Ureter (tissue), 1 donor: ENCODE measurements at regions not wholly inside any gene's neighbourhood (a gene's known extent, or its start where the extent isn't known, plus 50 kb on each side); places are given as distances from the start of the nearest gene placed in this dataset.
"Not testable (repeated sequence)": the region's sequence is repeated elsewhere in the genome, so short reads cannot be mapped to it uniquely, and the experiment has no call there.

ENCODE experiments used
- DNase-seq: peaks from one replicate; pipeline ENCODE4 v3.0.0-alpha.2; 2020; ENCODE audit warnings: low spot score
- donor health status: DM: yes; HTN: yes; CAD: no.

DNA sequence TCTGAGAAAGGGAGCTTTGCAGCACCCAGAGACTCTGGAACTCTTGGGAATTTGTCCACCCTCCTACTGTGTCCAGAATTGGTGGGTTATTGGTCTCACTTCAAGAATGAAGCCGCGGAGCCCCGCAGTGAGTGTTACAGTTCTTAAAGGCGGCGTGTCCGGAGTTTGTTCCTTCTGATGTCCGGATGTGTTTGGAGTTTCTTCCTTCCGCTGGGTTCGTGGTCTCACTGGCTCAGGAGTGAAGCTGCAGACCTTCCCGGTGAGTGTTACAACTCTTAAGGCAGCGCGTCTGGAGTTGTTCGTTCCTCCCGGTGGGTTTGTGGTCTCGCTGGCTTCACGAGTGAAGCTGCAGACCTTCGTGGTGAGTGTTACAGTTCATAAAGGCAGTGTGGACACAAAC is 824.7 kb downstream of the LRRTM4 start:
- not testable (repeated sequence) for DNase-seq

DNA sequence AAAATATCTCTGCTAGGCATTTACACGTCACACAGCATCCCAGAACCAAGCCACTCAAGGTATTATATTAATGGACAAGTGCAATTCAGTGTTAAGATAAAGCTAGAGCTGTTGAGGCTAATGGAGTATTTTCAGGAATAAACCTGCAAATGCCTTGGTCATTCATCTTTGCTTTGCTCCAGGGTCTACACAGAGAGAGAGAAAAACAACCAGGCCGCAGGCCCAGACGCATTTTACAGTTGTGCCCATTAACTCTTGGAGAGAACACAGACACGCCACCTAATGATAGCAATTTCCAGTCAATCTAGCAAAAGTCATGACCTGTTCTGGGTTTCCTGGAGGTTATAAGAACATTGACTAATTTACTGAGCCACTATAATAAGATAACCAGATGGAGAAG is 829.3 kb downstream of the LRRTM4 start:
- DNase-seq: no peak

GRCh38 chr2:76688732-76689131 is 833.4 kb downstream of the LRRTM4 start:
- DNase-seq: no peak

GRCh38 chr2:76687923-76688322 is 834.3 kb downstream of the LRRTM4 start:
- no peak for DNase-seq

DNA sequence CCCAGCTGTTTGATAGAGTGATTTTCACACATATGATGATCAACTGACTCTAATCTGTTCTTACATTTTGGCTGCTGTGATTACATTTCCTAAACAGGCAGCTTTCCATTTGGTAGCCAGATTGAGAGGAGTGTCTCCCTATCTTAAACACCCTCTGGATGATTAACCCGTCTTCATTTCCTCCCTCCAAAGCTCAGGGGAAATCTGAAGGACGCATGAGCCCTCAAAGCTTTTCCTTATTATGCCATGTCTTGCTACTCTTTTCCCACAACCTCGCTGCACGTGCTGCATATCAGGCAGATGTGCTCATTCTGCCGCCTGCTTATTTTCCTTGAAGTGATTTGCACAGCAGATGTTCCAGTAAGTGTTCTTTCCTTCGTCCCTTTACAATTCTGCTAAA is 837.4 kb downstream of the LRRTM4 start:
- no peak for DNase-seq

DNA sequence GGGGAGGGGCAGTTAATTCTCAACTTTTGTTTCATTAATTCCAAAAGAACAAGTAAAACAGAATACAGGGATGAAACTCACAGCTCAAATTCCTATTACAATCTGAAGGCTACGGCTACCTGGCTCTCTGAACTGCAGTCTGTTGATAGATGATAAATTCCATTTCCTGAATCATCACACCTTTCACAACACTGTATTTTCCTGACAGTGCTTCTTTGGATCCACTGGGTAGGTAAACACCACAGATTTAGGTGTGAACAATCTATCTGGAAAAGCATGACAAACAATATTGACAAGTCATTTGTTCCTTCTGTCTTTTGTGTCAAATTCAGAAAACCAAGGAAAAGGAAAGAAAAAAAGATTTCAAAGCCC is 843.2 kb downstream of the LRRTM4 start:
- DNase-seq: no peak

GRCh38 chr2:76678383-76679024 is 843.7 kb downstream of the LRRTM4 start:
- DNase-seq: no peak

GRCh38 chr2:76675212-76675611 is 847.0 kb downstream of the LRRTM4 start:
- no peak for DNase-seq

- DNase-seq: no peak
Observed at GRCh38 chr2:76672798-76673197, 849.4 kb downstream of the LRRTM4 start.

- DNase-seq: no peak
Observed at GRCh38 chr2:76669966-76670465, 852.2 kb downstream of the LRRTM4 start.

GRCh38 chr2:76668279-76668678 is 853.9 kb downstream of the LRRTM4 start:
- DNase-seq: no peak

DNA sequence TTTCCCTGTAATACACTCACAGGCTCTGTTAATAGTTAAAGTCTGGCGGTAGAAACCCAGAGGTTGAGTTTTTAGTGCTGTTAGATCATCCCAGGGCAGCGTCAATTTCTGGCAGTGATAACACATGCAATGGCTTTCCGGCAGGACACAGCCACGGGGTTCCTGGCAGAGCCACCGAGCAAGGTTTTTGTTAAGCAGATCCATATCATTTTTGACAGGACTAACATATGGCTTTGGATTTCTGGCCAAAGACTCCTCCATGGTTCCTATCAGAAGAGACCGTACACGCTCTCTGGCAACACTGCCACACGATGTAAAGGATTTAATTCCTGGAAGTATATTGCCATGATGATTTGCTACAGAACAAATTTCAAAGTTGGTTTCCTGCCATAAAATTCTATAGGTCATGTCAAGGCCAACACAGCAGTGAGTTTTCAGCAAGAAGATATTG is 854.3 kb downstream of the LRRTM4 start:
- DNase-seq: no peak

- DNase-seq: no peak
Observed at GRCh38 chr2:76642129-76642528, 880.0 kb downstream of the LRRTM4 start.

GRCh38 chr2:76641506-76641905 is 880.7 kb downstream of the LRRTM4 start:
- no peak for DNase-seq

- DNase-seq: no peak
Observed at GRCh38 chr2:76640905-76641304, 881.3 kb downstream of the LRRTM4 start.

DNA sequence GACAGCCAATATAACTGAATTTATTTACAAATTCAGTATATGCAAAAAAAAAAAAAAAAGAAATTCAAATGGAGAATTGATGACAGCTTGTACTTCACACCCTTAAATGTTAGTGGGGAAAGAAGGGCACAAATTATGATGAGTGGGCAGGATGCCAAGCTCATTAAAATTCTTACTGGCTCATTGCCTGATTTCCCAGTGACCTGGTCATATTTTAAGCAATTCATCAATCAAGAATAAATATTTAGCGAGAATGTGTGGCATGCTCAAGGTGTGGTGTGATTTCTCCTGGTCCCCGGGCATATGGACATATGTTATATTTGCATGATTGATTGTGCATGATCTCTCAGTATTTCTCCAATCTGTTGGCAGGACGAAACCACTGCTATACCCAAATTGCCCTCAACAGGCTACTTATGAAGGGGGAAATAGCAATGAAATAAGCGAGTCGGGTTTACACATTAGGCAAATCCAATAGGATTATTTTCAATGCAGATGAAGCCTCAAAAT is 883.0 kb downstream of the LRRTM4 start:
- DNase-seq: no peak

- no peak for DNase-seq
Observed at GRCh38 chr2:76633276-76633921, 888.8 kb downstream of the LRRTM4 start.

DNA sequence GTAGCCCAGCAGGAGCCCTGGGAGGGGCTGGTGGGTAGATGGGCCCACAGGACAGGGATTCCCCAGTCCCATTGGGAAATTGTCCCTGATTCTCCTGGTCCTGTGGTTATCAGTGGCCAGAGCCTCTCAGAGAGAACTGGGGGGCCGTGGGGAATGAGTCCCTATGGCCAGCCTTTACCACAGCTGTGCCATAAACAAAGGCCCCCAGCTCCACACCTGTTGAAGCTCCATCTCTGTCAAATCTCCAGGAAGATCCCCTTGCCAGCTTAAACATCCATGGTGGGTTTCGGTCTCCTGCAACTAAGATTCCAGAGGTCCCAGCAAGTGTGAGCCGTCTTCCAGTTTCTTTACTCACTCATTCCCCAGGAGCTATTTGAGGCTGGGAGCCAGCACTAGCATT is 897.1 kb downstream of the LRRTM4 start:
- no peak for DNase-seq

DNA sequence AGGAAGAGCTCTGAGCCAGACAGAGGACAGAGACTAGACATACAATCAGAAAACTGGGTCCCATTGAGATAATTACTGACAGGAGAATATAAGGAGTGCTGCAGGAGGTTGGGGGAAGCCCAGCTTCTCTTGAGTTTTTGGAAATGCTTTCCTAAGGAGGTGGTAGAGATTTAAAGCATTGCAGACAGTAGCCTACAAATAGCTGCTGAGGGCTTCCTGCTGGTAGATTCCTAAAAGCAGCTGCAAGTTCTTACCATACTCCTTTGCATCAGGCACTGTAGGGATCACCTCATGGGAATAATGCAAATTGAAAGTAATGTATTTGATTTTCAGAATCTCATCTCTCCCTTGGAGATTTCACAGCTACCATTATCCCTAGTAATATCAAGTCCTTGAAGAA is 902.6 kb upstream of the GCFC2 start:
- no peak for DNase-seq

DNA sequence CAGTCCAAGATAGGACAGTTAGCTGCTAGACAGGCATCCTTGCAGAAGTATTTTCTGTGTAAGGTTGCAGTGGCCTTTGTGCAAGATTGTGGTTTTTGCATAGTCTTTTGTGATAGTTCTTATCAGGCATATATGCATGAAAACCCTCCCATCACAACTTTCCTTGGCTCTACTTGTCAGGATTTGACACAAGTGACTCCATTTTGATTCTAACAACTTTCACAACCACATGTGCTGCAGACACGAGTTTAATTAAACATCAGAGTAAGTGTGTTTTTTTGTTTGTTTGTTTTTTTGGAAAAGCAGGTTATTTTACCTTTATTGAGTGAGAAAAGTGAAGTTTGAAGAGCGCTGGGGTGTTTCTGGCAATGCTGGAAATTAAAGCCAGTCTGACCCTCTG is 902.0 kb upstream of the GCFC2 start:
- DNase-seq: no peak

GRCh38 chr2:76610451-76610850 is 899.7 kb upstream of the GCFC2 start:
- no peak for DNase-seq

DNA sequence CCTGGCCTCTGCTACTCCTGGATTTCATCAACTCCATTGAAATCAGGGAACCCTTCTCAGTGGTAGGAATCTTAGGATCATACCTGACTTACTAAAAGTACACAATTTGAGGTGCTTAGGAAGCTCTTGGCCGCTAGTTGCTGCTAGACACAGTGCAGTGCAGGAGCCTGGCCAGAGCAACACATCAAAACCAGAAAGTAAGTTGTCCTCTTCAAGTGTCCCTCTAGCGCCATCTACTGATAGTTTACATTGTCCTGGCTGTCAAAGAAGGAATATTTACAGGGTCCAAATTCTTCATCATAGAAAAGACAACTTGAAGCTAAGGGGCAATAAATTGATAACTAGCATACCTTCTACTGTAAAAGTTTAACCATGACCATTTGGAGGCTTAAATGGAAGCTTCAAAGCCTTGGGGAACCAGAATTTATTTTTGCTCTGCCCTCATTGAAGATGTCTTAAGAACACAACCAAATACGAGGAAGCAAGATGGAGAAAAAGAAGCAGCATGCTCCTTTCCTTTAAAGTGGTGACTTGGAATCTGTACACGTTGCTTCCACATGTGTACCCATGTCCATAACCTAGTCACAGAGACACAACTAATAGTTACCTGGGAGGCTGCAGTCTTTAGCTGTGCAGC is 889.1 kb upstream of the GCFC2 start:
- DNase-seq: peak; percentile 48

DNA sequence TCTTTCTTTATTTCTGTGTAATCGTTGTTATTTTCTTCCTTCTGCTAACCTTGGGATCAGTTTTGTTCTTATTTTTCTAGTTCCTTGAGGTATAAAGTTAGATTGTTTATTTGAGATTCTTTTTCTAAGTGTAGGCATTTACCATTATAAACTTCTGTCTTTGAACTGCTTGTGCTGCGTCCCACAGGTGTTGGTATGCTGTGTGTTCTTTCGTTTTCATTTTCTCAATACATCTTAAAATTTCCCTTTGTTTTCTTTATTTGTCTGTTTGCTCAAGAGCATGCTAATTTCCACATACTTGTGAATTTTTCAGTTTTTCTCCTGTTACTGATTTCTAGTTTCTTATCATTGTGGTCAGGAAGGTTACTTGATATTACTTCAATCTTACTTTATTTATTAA is 873.8 kb upstream of the GCFC2 start:
- DNase-seq: no peak
